Activated CD8-positive, alpha-beta T cell treated with anti-CD3 and anti-CD28 coated beads, Interleukin-2, amount 10 ng/mL, durations not matched to agents 7 days and 5 days (primary cell): ENCODE measurements at regions not wholly inside any gene's neighbourhood (a gene's known extent, or its start where the extent isn't known, plus 50 kb on each side); places are given as distances from the start of the nearest gene placed in this dataset.

Experiments
- ATAC-seq: fragments of 150-1000 bp; cut with Tn5 transposase; one replicate; pipeline ENCODE4 v1.10.0; 2021; ENCODE audit warnings: moderate library complexity
- CTCF ChIA-PET: fragments of 350-600 bp; sonication (Branson Sonifier 250); formaldehyde crosslinking; loops from one replicate; lab custom pipeline; 2021; ENCODE audit warnings: antibody characterized with exemption; lab: Charles Lee
- POLR2A ChIA-PET: fragments of 350-600 bp; sonication (Branson Sonifier 250); formaldehyde crosslinking; loops from one replicate; lab custom pipeline; 2021; ENCODE audit warnings: antibody characterized with exemption; lab: Charles Lee
- DNase-seq: peaks from one replicate; pipeline ENCODE4 v3.0.0-alpha.2; 2020
- H3K27ac Mint-ChIP-seq: one replicate; pipeline ENCODE4 v1.8.0; 2021; ENCODE audit warnings: mild to moderate bottlenecking, mixed read lengths
- H3K27me3 Mint-ChIP-seq: one replicate; pipeline ENCODE4 v1.8.0; 2021; ENCODE audit warnings: low read depth, mixed read lengths
- H3K36me3 Mint-ChIP-seq: one replicate; pipeline ENCODE4 v1.8.0; 2021; ENCODE audit warnings: low read depth, mixed read lengths
- H3K4me1 Mint-ChIP-seq: one replicate; pipeline ENCODE4 v1.8.0; 2021; ENCODE audit warnings: low read depth, mixed read lengths
- H3K4me3 Mint-ChIP-seq: one replicate; pipeline ENCODE4 v1.8.0; 2021; ENCODE audit warnings: mild to moderate bottlenecking, mixed read lengths
- H3K9me3 Mint-ChIP-seq: one replicate; pipeline ENCODE4 v1.8.0; 2022; ENCODE audit warnings: mixed read lengths; ENCODE audit not compliant: insufficient read depth

GRCh38 chr16:54631782-54632181, 298.9 kb upstream of the IRX5 start:
- no peaks in the 10 kb centered on the region for H3K36me3 Mint-ChIP-seq
- H3K27me3 Mint-ChIP-seq = no peaks in the 10 kb centered on the region
- ChIA-PET CTCF (no interaction called here), POLR2A (no interaction called here)
- no peak for DNase-seq
- no peaks in the 10 kb centered on the region for H3K9me3 Mint-ChIP-seq
- ATAC-seq = no peak
- no peaks in the 10 kb centered on the region for H3K4me1 Mint-ChIP-seq
- no peak overlapping the region for H3K4me3 Mint-ChIP-seq
- no peak overlapping the region for H3K27ac Mint-ChIP-seq

DNA sequence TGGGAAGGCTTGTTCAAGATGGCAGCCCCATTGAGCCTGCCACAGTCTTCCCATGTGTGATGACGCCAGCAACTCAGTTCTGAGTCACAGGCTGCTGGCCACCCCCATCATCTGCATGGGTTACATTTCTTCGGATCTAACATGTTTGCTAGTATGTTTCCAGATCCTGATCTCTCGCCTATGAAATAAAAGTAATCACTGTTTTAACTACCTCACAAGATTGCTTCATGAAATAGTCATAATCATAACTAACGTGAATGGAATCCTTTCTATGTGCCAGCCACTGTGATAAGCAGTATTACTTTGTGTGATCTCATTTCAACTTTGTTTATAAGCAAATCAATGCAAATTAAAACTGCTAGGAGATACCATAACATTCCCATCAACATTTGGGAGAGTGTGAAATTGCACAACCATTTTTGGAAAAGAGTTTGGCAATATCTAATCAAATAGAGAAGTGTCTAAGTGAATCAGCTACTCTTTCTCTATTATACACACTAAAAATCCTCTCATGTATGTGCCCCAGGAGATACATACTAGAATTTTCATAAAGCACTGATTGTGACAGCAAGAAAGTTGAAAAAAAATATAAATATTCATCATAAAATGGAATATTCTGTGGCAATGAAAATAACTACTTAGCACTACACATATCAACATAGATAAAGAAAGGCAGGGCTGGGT, 300.2 kb upstream of the IRX5 start:
- no peaks in the 10 kb centered on the region for H3K27me3 Mint-ChIP-seq
- CTCF ChIA-PET = no interaction called here
- DNase-seq = no peak
- no peak overlapping the region for H3K27ac Mint-ChIP-seq
- no peak for ATAC-seq
- POLR2A ChIA-PET = no interaction called here
- no peaks in the 10 kb centered on the region for H3K36me3 Mint-ChIP-seq
- no peak overlapping the region for H3K4me3 Mint-ChIP-seq
- H3K9me3 Mint-ChIP-seq = no peaks in the 10 kb centered on the region
- no peaks in the 10 kb centered on the region for H3K4me1 Mint-ChIP-seq

DNA sequence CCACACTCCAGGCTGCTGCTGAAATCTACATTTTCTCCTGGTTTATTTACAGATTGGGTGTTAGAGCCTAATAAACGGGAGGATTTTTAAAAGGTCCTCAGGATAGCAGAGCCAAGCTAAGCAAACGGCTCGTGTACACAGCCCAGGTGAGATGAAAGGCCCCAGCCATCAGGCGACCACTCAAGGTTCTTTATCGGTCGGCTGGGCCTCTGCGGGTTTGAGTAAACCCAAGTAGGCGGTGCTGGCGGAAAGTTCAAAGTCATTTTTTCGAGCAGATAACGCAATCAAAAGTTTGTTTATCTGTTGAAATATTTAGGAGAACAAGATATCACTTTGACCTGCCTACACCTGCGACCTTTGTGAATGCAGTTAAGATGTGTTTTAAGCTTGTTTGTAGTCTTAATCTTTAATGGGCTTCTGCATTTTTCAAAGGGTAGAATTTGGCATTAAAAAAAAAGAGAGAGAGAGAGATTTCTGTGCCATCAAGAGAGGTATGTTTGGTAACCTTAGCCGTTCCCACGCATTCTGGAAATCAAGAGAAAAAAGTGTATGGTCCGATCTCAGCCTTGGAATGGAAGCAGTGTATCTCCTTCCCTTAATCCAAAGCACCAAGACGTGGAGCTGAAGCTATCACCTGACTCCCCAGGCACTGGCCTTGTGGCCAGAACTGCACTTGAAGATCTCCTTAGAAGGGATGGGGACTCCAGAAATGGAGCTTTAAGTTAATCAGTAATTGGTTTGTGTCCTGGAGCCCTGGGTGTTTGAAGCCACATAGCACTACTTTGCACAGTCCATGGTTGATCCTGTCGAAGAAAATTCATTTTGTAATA, 301.7 kb upstream of the IRX5 start:
- Mint-ChIP-seq H3K9me3 (no peaks in the 10 kb centered on the region), H3K4me1 (no peaks in the 10 kb centered on the region), H3K4me3 (no peak overlapping the region), H3K27me3 (no peaks in the 10 kb centered on the region), H3K27ac (no peak overlapping the region), H3K36me3 (no peaks in the 10 kb centered on the region)
- no peak for DNase-seq
- CTCF ChIA-PET = no interaction called here
- no peak for ATAC-seq
- POLR2A ChIA-PET = no interaction called here

- no peaks in the 10 kb centered on the region for H3K4me1 Mint-ChIP-seq
- no peaks in the 10 kb centered on the region for H3K27me3 Mint-ChIP-seq
- ChIA-PET POLR2A (no interaction called here), CTCF (no interaction called here)
- H3K9me3 Mint-ChIP-seq = no peaks in the 10 kb centered on the region
- H3K4me3 Mint-ChIP-seq = no peak overlapping the region
- ATAC-seq (no peak), DNase-seq (no peak)
- no peaks in the 10 kb centered on the region for H3K36me3 Mint-ChIP-seq
- no peak overlapping the region for H3K27ac Mint-ChIP-seq
These were observed 303.0 kb upstream of the IRX5 start for GRCh38 chr16:54627616-54628015.

- Mint-ChIP-seq H3K4me1 (no peaks in the 10 kb centered on the region), H3K27me3 (no peaks in the 10 kb centered on the region), H3K9me3 (no peaks in the 10 kb centered on the region), H3K27ac (no peak overlapping the region), H3K36me3 (no peaks in the 10 kb centered on the region), H3K4me3 (no peak overlapping the region)
- POLR2A ChIA-PET = no interaction called here
- DNase-seq (no peak), ATAC-seq (no peak)
- CTCF ChIA-PET = no interaction called here
These were observed 307.0 kb upstream of the IRX5 start for GRCh38 chr16:54623636-54624035.

- Mint-ChIP-seq H3K4me3 (no peak overlapping the region), H3K27me3 (no peaks in the 10 kb centered on the region), H3K9me3 (no peaks in the 10 kb centered on the region), H3K4me1 (no peaks in the 10 kb centered on the region), H3K36me3 (no peaks in the 10 kb centered on the region), H3K27ac (no peak overlapping the region)
- POLR2A ChIA-PET = no interaction called here
- ATAC-seq (no peak), DNase-seq (no peak)
- CTCF ChIA-PET = no interaction called here
These were observed 310.5 kb upstream of the IRX5 start for GRCh38 chr16:54620197-54620596.

DNA sequence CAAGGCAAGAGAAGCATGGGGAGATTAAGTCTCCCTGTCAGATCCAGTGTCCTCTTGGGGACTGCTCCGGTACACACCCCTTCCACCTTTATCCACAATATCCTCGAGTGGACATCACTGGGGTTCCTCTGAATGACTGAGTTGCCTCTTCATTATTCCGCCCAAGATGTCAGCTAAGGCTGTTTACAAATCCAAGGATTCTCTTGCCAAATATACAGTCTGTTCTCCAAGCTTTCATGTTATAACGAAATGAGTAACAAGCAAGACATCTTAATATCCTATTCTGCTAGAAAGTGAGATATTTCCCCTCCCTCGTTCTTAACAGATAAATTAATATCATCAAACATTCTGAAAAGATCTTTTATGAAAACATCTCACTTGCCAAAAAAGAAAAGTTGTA, 314.1 kb upstream of the IRX5 start:
- ATAC-seq (no peak), DNase-seq (no peak)
- H3K27me3 Mint-ChIP-seq = no peaks in the 10 kb centered on the region
- CTCF ChIA-PET = no interaction called here
- H3K4me1 Mint-ChIP-seq = no peaks in the 10 kb centered on the region
- no peak overlapping the region for H3K4me3 Mint-ChIP-seq
- no peak overlapping the region for H3K27ac Mint-ChIP-seq
- POLR2A ChIA-PET = no interaction called here
- H3K9me3 Mint-ChIP-seq = no peaks in the 10 kb centered on the region
- H3K36me3 Mint-ChIP-seq = no peaks in the 10 kb centered on the region

DNA sequence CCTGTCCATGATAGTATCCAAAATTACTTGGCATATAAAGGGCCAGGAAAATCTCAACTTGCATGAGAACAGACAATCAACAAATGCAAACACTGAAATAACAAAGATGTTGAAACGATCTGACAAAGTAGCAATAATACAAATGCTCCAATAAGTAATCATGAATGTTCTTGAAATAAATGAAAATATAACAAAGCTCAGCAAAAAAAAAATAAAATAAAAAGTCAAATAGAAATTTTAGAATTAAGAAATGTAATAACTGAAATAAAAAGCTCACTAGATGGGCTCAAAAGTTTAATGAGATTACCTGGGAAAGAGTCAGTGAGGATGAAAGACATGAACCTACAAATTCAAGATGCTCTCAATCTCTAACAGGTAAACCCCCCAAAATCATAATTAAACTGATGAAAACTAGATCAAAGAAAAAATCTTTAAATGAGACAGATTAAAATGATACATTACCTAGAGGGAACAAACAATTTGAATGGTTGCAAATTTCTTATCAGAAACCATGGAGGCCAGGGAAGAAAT, 319.0 kb upstream of the IRX3 start:
- no peak overlapping the region for H3K4me3 Mint-ChIP-seq
- ChIA-PET CTCF (no interaction called here), POLR2A (no interaction called here)
- H3K36me3 Mint-ChIP-seq = no peaks in the 10 kb centered on the region
- H3K4me1 Mint-ChIP-seq = no peaks in the 10 kb centered on the region
- H3K27ac Mint-ChIP-seq = no peak overlapping the region
- H3K27me3 Mint-ChIP-seq = no peaks in the 10 kb centered on the region
- DNase-seq (no peak), ATAC-seq (no peak)
- peaks cover 9% of the 10 kb centered on the region for H3K9me3 Mint-ChIP-seq

- POLR2A ChIA-PET = no interaction called here
- no peaks in the 10 kb centered on the region for H3K4me1 Mint-ChIP-seq
- no peak overlapping the region for H3K27ac Mint-ChIP-seq
- peaks cover 9% of the 10 kb centered on the region for H3K9me3 Mint-ChIP-seq
- no peaks in the 10 kb centered on the region for H3K36me3 Mint-ChIP-seq
- H3K4me3 Mint-ChIP-seq = no peak overlapping the region
- CTCF ChIA-PET = no interaction called here
- DNase-seq (no peak), ATAC-seq (no peak)
- no peaks in the 10 kb centered on the region for H3K27me3 Mint-ChIP-seq
These were observed 316.1 kb upstream of the IRX3 start for GRCh38 chr16:54602666-54603065.

DNA sequence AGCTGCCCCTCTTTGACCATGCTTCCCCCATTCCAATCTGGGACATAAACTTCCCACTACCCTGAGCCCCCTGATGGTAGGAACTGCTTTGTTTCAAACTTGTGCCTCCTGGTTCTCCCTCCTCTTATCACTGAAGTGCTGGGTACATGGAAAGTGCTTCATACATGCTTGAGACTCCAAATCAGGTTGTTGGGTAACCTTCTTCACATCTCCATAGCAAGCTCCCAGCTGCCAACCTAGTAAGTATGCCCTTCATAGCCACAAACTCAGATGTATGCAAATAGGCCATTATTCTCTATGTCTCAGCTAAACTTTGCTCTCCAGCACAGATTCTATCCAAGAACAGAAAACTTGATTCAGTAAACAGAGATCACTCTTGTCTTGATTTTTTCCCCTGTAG, 310.6 kb upstream of the IRX3 start:
- no peaks in the 10 kb centered on the region for H3K9me3 Mint-ChIP-seq
- H3K4me3 Mint-ChIP-seq = no peak overlapping the region
- H3K27me3 Mint-ChIP-seq = peaks cover 4% of the 10 kb centered on the region
- ChIA-PET CTCF (no interaction called here), POLR2A (no interaction called here)
- H3K36me3 Mint-ChIP-seq = no peaks in the 10 kb centered on the region
- ATAC-seq (no peak), DNase-seq (no peak)
- H3K4me1 Mint-ChIP-seq = no peaks in the 10 kb centered on the region
- H3K27ac Mint-ChIP-seq = no peak overlapping the region

- ATAC-seq (no peak), DNase-seq (no peak)
- POLR2A ChIA-PET = no interaction called here
- H3K4me1 Mint-ChIP-seq = no peaks in the 10 kb centered on the region
- H3K4me3 Mint-ChIP-seq = no peak overlapping the region
- CTCF ChIA-PET = no interaction called here
- no peaks in the 10 kb centered on the region for H3K36me3 Mint-ChIP-seq
- H3K27me3 Mint-ChIP-seq = peaks cover 4% of the 10 kb centered on the region
- no peaks in the 10 kb centered on the region for H3K9me3 Mint-ChIP-seq
- no peak overlapping the region for H3K27ac Mint-ChIP-seq
These were observed 309.0 kb upstream of the IRX3 start for GRCh38 chr16:54595621-54596020.

- ChIA-PET CTCF (no interaction called here), POLR2A (no interaction called here)
- Mint-ChIP-seq H3K36me3 (no peaks in the 10 kb centered on the region), H3K27ac (no peak overlapping the region), H3K4me3 (no peak overlapping the region), H3K4me1 (no peaks in the 10 kb centered on the region), H3K9me3 (no peaks in the 10 kb centered on the region), H3K27me3 (peaks cover 4% of the 10 kb centered on the region)
- ATAC-seq (no peak), DNase-seq (no peak)
These were observed 308.2 kb upstream of the IRX3 start for GRCh38 chr16:54594601-54595391.
